22Rv1 (cell line): ENCODE measurements at regions not wholly inside any gene's neighbourhood (a gene's known extent, or its start where the extent isn't known, plus 50 kb on each side); places are given as distances from the start of the nearest gene placed in this dataset.

Experiments used
- H3K27ac ChIP-seq: fragments of 450-650 bp; 2 replicates; pipeline ENCODE4 v1.5.1; 2017
- ZFX ChIP-seq: fragments of 450-650 bp; IDR thresholded peaks from 2 replicates; pipeline ENCODE4 v1.6.1; 2017; ENCODE audit warnings: antibody characterized with exemption, borderline replicate concordance
- TF ChIP-seq, protein P1 (sequence below): fragments of 450-650 bp; IDR thresholded peaks from 2 replicates; pipeline ENCODE4 v1.5.1; 2017; ENCODE audit warnings: mild to moderate bottlenecking

DNA sequence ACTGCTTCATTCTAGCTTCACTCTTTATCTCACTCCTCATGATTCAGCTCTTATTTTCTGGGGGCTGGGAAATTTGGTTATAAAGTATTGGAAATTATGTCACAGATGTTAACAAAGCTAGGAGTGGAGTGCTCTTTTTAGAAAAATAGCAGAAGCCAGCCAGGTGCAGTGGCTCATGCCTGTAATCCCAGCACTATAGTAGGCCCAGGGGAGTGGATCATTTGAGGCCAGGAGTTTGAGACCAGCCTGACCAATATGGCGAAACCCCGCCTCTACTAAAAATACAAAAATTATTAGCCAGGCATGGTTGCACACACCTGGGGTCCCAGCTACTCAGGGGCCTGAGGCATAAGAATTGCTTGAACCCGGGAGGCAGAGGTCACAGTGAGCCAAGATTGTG, 97.2 kb upstream of the GUCY1A1 start:
- TF ChIP-seq, protein P1, sequence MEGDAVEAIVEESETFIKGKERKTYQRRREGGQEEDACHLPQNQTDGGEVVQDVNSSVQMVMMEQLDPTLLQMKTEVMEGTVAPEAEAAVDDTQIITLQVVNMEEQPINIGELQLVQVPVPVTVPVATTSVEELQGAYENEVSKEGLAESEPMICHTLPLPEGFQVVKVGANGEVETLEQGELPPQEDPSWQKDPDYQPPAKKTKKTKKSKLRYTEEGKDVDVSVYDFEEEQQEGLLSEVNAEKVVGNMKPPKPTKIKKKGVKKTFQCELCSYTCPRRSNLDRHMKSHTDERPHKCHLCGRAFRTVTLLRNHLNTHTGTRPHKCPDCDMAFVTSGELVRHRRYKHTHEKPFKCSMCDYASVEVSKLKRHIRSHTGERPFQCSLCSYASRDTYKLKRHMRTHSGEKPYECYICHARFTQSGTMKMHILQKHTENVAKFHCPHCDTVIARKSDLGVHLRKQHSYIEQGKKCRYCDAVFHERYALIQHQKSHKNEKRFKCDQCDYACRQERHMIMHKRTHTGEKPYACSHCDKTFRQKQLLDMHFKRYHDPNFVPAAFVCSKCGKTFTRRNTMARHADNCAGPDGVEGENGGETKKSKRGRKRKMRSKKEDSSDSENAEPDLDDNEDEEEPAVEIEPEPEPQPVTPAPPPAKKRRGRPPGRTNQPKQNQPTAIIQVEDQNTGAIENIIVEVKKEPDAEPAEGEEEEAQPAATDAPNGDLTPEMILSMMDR = no peak
- TF ChIP-seq ZFX = no peak
- H3K27ac ChIP-seq = no peak overlapping the region

DNA sequence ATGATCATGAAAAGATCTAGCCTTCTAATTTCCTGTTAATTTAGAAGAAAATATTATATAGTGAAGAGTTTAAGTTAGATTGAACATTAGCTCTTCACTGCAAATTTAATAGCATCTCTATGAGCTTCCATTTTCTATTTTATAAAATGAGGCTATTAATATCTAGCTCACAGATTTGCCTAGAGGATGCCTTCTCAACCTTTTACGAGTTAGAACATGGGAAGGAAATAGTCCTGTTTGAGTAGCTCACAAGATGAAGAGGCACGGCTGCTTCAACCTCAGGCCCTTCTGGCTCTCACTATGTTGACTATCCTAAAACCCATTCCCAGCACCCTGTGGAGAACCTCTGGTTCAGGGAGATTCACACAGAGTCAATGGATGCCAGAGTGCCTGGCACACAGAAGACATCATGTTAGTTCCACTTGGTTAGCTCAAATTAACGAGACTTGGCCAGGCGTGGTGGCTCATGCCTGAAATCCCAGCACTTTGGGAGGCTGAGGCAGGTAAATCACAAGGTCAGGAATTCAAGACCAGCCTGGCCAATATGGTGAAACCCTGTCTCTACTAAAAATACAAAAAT, 97.9 kb upstream of the GUCY1A1 start:
- H3K27ac ChIP-seq = no peak overlapping the region

DNA sequence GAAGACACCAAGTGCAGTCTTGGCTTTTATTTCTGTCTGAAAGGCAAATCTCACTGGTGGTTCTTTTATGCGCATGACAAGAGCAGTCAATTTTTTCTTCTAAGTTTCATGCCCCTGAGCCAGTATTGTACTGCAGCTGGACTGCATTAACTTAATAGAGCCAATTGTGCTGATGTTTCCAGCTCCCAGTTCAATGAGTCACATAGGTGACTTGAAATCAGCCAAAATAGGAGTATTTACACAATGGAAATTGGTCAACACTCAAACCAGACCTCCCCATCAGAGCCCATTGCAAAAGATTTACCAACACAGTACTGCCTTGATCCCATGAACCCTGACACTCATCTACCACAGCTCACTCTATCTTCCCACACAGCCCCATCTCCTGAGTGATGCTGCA, 100.3 kb upstream of the GUCY1A1 start:
- TF ChIP-seq ZFX = no peak
- TF ChIP-seq, protein P1 = no peak

More for the DNA sequence above, 97.9 kb upstream of the GUCY1A1 start:
- TF ChIP-seq, protein P1 = no peak
- TF ChIP-seq ZFX = no peak

DNA sequence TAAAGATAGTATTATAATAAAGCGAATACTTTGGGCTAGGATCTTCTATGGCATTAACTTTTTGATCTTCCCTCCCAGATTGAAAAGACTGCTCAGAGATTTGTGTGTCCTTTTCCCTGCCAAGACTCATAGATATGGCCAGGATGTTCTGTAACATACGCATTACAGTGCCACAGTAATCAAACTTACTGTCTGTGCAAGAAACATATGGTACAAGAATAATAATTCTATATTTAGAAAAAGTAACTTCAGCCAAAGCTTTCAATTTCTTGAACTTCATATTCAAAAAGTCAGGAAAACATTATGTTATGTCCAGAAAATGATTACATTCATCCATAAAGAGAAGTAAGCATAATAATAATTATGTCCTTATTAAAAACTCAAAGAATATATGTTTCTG, 100.9 kb upstream of the GUCY1A1 start:
- H3K27ac ChIP-seq = no peak overlapping the region
- TF ChIP-seq, protein P1 = no peak
- no peak for TF ChIP-seq ZFX

More for the DNA sequence above, 100.3 kb upstream of the GUCY1A1 start:
- no peak overlapping the region for H3K27ac ChIP-seq

DNA sequence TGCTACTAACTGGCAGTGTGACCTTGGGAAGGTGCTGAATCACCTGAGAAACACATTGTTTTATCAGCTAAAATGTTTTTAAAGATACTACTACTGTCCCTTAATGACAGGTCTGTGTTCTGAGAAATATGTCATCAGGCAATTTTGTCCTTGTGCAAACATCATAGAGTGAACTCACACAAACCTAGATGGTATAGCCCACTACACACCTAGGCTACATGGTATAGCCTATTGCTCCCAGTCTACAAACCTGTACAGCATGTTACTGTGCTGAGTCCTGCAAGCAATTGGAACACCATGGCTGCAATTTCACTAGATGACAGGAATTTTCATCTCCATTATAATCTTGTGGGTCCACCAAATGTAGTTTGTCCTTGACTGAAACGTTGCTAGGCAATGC, 101.3 kb upstream of the GUCY1A1 start:
- TF ChIP-seq, protein P1 = no peak
- TF ChIP-seq ZFX = no peak
- H3K27ac ChIP-seq = no peak overlapping the region

DNA sequence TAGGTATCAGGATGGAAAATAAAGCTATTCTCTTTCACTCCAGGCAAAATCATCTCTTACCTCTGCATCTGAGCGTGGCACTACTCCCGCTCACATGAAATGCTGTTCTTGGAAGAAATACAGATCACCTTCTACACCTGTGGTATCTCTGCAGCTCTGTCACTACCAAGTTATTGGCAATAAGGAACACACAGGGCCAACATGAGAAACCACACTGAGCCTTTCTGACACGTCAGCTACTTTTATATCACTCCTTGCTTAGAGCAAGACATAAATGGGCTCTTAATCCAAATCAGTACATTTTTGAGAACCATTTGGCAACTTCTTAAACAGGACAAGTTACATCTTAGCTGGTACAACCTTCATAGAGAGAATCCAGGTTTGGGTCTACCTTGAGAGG, 101.8 kb upstream of the GUCY1A1 start:
- H3K27ac ChIP-seq = no peak overlapping the region
- TF ChIP-seq, protein P1 = no peak
- TF ChIP-seq ZFX = no peak

DNA sequence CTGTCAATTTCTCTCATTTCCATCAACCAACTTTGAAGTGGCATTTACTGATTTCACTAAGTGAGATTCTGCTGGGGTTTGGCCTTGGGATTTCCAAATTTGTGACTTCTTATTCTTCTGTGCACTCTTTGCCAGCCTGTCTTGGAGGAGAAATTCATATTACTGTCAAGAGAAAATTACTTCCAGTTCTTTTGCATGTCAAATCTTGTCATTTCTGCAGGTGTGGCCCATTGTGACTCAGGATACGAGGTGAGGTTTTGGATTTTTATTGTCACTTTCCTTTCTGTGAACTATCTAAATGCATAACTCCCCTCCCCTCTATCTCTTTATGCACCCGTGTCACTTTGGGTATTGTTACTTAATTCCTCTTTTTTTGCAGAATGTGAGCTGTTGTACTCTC, 102.6 kb upstream of the GUCY1A1 start:
- TF ChIP-seq ZFX = no peak
- TF ChIP-seq, protein P1 = no peak
- no peak overlapping the region for H3K27ac ChIP-seq
